ENCODE measurements at regions not wholly inside any gene's neighbourhood (a gene's known extent, or its start where the extent isn't known, plus 50 kb on each side); places are given as distances from the start of the nearest gene placed in this dataset.

GRCh38 chr10:120789303-120790203, 61.6 kb upstream of the WDR11 start:
- no peak for TF ChIP-seq CTCF (IDR thresholded peaks at IDR 0.05)
- no peak for TF ChIP-seq EZH2 (IDR thresholded peaks at IDR 0.05)
- no peak for TF ChIP-seq EZH2phosphoT487 (IDR thresholded peaks at IDR 0.05)
